AG09319 (cell line): ENCODE measurements at regions not wholly inside any gene's neighbourhood (a gene's known extent, or its start where the extent isn't known, plus 50 kb on each side); places are given as distances from the start of the nearest gene placed in this dataset.

ENCODE experiments used
- DNase-seq: peaks from one replicate; pipeline ENCODE4 v3.0.0-alpha.2; 2010; ENCODE audit warnings: low read depth; ENCODE audit errors: extremely low read depth
- CTCF ChIP-seq: IDR thresholded peaks from 2 replicates; pipeline ENCODE4 v1.5.1; 2011; ENCODE audit warnings: low read depth, mild to moderate bottlenecking, inconsistent platforms, low read length, moderate library complexity

DNA sequence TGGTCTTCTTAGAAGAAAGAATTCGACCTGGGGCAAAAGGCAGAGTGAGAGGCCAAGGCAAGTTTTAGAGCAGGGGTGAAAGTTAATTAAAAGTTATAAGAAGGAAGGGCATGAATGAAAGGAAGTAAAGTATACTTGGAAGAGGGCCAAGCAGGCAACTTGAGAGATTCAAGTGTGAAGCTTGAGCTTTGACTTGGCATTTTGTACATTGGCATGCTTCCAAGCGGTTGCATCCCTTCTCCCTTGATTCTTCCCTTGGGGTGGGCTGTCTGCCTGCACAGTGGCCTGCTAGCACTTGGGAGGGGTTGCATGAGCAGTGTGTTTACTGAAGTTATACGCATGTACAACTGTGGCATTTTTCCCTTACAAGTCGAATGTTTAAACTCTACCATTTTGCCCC lies 74.8 kb upstream of the MGAT4C start:
- TF ChIP-seq CTCF = no peak
- no peak for DNase-seq

GRCh38 chr12:86312232-86312631 lies 56.0 kb upstream of the MGAT4C start:
- no peak for TF ChIP-seq CTCF
- no peak for DNase-seq
